Upper lobe of left lung (tissue), 6 donors: ENCODE measurements at regions not wholly inside any gene's neighbourhood (a gene's known extent, or its start where the extent isn't known, plus 50 kb on each side); places are given as distances from the start of the nearest gene placed in this dataset.
A peak's percentile ranks its signal among the peaks of the same experiment; 100 is the strongest.

Experiments used
- ATAC-seq, 2 donors: fragments of 200-7000 bp; cut with Tn5 transposase; one replicate each; pipeline ENCODE4 v1.9.1; 2022; ENCODE audit warnings: mild to moderate bottlenecking in 2 of 2, moderate library complexity in 2 of 2; ENCODE audit not compliant: low FRiP score in 2 of 2
- DNase-seq, 2 donors: peaks; one replicate each; pipeline ENCODE4 v3.0.0-alpha.2; 2019 to 2020
- H3K27ac ChIP-seq, 4 donors: fragments of 200-600 bp; sonication (generic); one replicate each; pipeline ENCODE4 v1.5.1; 2016 to 2019
- H3K27me3 ChIP-seq, 4 donors: fragments of 200-600 bp; sonication (generic); one replicate each; pipeline ENCODE4 v1.5.1; 2017 to 2019
- H3K36me3 ChIP-seq, 4 donors: fragments of 200-600 bp; sonication (generic); one replicate each; pipeline ENCODE4 v1.5.1; 2016 to 2019
- H3K4me1 ChIP-seq, 4 donors: fragments of 200-600 bp; sonication (generic); one replicate each; pipeline ENCODE4 v1.5.1; 2018 to 2019
- H3K4me3 ChIP-seq, 4 donors: fragments of 200-600 bp; sonication (generic); one replicate each; pipeline ENCODE4 v1.5.1; 2017 to 2019; ENCODE audit warnings: mild to moderate bottlenecking in 2 of 4, moderate library complexity in 1 of 4
- H3K9me3 ChIP-seq, 4 donors: fragments of 200-600 bp; sonication (generic); one replicate each; pipeline ENCODE4 v1.5.1; 2018 to 2019
- EP300 ChIP-seq, 4 donors: sonication (generic); formaldehyde crosslinking; IDR thresholded peaks; one replicate each; pipeline ENCODE4 v1.5.1; 2017; ENCODE audit warnings: antibody characterized with exemption in 4 of 4, control low read depth in 2 of 4
- POLR2A ChIP-seq, 4 donors: fragments of 450-650 bp; IDR thresholded peaks; one replicate each; pipeline ENCODE4 v1.5.1; 2016 to 2017; ENCODE audit warnings: antibody characterized with exemption in 4 of 4, mild to moderate bottlenecking in 2 of 4
- POLR2AphosphoS5 ChIP-seq, 2 donors: sonication (generic); formaldehyde crosslinking; IDR thresholded peaks; one replicate each; pipeline ENCODE4 v1.5.1; 2017; ENCODE audit warnings: antibody characterized with exemption in 2 of 2
- WGBS, 2 donors: methylation state at CpG; one replicate each; pipeline ENCODE4 v1.1.5; 2017 to 2018; 5-methylcytosine and 5-hydroxymethylcytosine counted together
- TF ChIP-seq, protein P1 (sequence below), 6 experiments: fragments of 450-650 bp in 4 of 6; fragments of 200-600 bp in 2 of 6; sonication (generic) in 2 of 6; IDR thresholded peaks; one replicate each; pipeline ENCODE4 v1.5.1; 2016 to 2019; ENCODE audit warnings: antibody characterized with exemption in 6 of 6
- donor health status: DM: no; HTN: no; CAD: no; lungs with moderate emphysema.
- donor health status: DM: no; HTN: yes; CAD: no; lungs with severe emphysema.

DNA sequence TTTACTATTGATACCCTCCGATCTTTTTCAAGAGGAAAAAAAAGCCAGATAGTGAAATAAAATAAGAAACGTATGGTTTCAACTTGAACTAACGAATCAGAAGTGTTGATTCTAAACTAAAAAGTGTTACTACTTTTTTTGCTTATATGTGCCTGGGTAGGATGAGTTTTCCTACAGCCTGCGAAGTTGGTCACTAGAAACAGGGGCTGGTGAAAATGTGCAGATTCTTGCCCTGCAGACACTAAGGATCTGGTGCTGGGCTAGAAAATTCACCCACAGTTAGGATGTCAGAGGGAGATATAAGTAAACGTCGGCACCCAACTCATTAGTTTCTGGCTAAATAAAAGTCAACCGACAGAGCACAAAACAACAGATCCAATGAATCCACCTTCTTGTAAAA lies 298.7 kb upstream of the NFE2L3 start:
- Histone ChIP-seq H3K9me3 (peaks cover 0 to 3% (median 0%) of the 10 kb centered on the region in 4 donors), H3K4me3 (no peak overlapping the region), H3K27me3 (peaks cover 0 to 65% (median 30%) of the 10 kb centered on the region in 4 donors), H3K36me3 (no peaks in the 10 kb centered on the region), H3K27ac (peak overlapping the region in 1 of 4 donors; percentile 25), H3K4me1 (peaks cover 15 to 46% (median 29%) of the 10 kb centered on the region in 4 donors)
- 59 to 63% methylated on average over 7 of the region's 7 CpGs for WGBS, 2 donors
- DNase-seq, result no peak
- TF ChIP-seq EP300 (IDR thresholded peaks at IDR 0.05) (no peak), POLR2A (IDR thresholded peaks at IDR 0.05) (no peak), POLR2AphosphoS5 (IDR thresholded peaks at IDR 0.05) (no peak)
- TF ChIP-seq, protein P1, sequence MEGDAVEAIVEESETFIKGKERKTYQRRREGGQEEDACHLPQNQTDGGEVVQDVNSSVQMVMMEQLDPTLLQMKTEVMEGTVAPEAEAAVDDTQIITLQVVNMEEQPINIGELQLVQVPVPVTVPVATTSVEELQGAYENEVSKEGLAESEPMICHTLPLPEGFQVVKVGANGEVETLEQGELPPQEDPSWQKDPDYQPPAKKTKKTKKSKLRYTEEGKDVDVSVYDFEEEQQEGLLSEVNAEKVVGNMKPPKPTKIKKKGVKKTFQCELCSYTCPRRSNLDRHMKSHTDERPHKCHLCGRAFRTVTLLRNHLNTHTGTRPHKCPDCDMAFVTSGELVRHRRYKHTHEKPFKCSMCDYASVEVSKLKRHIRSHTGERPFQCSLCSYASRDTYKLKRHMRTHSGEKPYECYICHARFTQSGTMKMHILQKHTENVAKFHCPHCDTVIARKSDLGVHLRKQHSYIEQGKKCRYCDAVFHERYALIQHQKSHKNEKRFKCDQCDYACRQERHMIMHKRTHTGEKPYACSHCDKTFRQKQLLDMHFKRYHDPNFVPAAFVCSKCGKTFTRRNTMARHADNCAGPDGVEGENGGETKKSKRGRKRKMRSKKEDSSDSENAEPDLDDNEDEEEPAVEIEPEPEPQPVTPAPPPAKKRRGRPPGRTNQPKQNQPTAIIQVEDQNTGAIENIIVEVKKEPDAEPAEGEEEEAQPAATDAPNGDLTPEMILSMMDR (IDR thresholded peaks at IDR 0.05), result no peak
- ATAC-seq, result no peak

DNA sequence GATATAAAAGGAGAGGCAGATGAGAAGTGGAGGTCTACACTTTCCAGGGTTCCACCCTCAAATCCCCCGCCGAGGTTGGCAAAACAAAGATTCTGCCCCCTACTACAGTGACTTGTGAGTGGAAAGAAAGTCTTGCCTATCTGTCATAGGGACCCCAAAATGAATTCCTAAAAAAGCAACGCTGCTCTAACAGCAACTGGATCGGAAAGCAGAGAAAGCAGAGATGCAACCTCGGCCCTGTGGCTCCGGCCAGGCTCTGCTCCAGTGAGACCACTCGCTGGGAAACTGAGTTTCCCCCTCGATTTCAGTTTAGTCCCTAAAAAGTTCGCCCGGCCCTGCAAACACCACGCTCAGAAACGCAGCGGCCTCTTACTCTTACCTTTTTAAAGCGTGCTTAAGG lies 297.9 kb upstream of the NFE2L3 start:
- DNase-seq (no peak), ATAC-seq (no peak)
- peaks cover 0 to 3% (median 0%) of the 10 kb centered on the region in 4 donors for H3K9me3 ChIP-seq
- TF ChIP-seq EP300 (IDR thresholded peaks at IDR 0.05) (no peak), POLR2A (IDR thresholded peaks at IDR 0.05) (no peak), POLR2AphosphoS5 (IDR thresholded peaks at IDR 0.05) (no peak)
- TF ChIP-seq, protein P1 (IDR thresholded peaks at IDR 0.05), result no peak
- H3K36me3 ChIP-seq, result no peaks in the 10 kb centered on the region
- H3K4me1 ChIP-seq, result peaks cover 15 to 46% (median 29%) of the 10 kb centered on the region in 4 donors
- peak overlapping the region in 1 of 4 donors; percentile 25 for H3K27ac ChIP-seq
- peaks cover 0 to 72% (median 34%) of the 10 kb centered on the region in 4 donors for H3K27me3 ChIP-seq
- H3K4me3 ChIP-seq, result no peak overlapping the region
- 34 to 36% methylated on average over 14 of the region's 14 CpGs for WGBS, 2 donors

DNA sequence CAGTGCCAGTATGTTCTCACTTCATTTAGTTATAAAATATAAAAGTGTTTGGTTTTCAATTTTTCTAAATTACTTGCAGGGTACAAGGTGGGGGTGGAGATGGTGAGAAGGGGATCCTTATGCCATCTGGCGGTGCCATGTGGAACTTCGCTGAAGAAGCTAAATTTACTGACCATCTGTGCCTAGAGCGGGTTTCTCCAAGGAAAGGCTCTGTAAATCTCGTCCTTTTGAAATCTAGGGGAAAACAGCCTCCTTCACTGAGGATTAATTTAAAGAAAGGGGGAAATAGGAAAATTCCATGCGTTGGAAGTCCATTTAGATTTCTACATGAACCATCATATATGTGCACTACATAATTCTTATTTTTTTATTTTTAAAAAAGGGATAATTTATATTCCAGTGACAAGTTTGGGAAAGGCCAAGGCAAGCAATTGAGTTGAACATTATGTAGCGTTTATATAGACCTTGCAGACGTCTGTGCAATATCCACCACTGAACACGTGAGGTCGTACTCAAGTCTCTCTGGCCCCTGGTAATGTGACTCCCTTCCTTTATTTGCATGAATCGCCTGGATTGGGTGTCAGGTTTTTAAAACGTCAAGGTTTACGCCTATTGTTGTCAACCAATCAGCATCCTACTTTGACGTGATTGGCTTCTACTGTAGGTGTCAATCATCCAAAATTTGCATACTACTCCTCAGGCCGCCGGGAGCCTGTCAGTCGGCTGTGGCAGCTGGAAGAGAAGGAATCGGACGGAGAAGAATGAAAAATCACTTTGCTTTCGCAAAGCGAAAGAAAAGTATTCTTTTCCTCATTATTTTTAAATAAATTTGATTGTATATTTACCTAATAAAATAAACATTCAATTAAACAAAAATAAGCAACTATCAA lies 297.1 kb upstream of the NFE2L3 start:
- no peak for DNase-seq
- ATAC-seq, result peak; percentile 1 to 13
- H3K4me1 ChIP-seq, result peaks cover 15 to 46% (median 29%) of the 10 kb centered on the region in 4 donors
- peaks cover 0 to 3% (median 0%) of the 10 kb centered on the region in 4 donors for H3K9me3 ChIP-seq
- peaks cover 0 to 80% (median 39%) of the 10 kb centered on the region in 4 donors for H3K27me3 ChIP-seq
- H3K4me3 ChIP-seq, result no peak overlapping the region
- H3K27ac ChIP-seq, result peak overlapping the region in 2 of 4 donors; percentile 13 to 69
- TF ChIP-seq POLR2A (IDR thresholded peaks at IDR 0.05) (peak in 1 of 4 donors; percentile 37), EP300 (IDR thresholded peaks at IDR 0.05) (no peak), POLR2AphosphoS5 (IDR thresholded peaks at IDR 0.05) (peak in 1 of 2 donors; percentile 70)
- TF ChIP-seq, protein P1 (IDR thresholded peaks at IDR 0.05), result peak; percentile 16 to 53 (median 41)
- no peaks in the 10 kb centered on the region for H3K36me3 ChIP-seq
- 7 to 9% methylated on average over 20 of the region's 20 CpGs for WGBS, 2 donors

DNA sequence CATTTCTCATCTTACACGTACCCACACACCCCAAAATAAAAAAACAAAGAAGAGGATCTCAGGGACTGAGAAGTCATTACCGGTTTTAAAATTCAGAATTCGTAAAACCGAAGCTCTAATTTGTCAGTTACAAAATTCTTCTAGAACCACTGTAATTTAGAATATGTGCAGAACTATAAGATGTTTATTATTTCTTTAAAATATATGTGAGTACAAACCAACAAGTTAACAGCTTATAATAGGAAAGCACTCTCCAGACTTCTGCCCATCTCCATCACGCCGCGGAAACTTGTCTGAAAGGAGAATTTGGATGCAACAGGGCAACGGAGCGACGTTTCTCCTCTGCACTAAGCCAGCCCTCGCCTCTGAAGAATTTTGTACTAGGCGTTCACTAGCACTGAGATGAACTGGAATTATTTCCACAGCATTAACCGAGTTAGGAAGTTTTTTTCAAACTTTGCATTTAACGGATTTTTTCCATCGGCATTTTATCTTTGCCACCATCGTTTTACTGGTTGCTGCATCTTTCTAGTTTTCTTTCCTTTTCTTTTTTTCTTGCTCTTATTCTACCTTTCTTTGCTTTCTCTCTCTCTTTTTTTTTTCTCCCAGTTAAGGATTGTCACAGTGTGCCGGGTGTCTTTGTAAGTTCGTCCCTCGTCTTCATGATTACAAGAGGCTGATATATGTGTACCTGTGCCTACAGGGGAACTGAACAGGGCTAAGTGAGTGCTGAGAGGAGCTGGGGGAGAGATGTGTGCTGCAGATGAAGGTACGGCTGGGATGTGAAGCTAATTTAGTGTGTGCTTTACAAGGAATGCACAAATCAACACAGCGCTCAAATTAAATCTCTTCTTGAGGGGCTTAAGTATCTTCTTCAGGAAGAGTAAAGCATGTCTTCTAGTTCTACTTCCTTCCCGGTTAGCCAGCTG lies 295.9 kb upstream of the NFE2L3 start:
- peaks cover 0 to 93% (median 46%) of the 10 kb centered on the region in 4 donors for H3K27me3 ChIP-seq
- peaks cover 15 to 38% (median 32%) of the 10 kb centered on the region in 4 donors for H3K4me1 ChIP-seq
- no peaks in the 10 kb centered on the region for H3K36me3 ChIP-seq
- ATAC-seq (no peak), DNase-seq (no peak)
- 23 to 25% methylated on average over 22 of the region's 22 CpGs for WGBS, 2 donors
- H3K9me3 ChIP-seq, result peaks cover 0 to 6% (median 2%) of the 10 kb centered on the region in 4 donors
- H3K4me3 ChIP-seq, result peak overlapping the region in 3 of 4 donors; percentile 33 to 45 (median 43)
- H3K27ac ChIP-seq, result peak overlapping the region; percentile 40 to 84 (median 72)
- TF ChIP-seq POLR2AphosphoS5 (IDR thresholded peaks at IDR 0.05), result no peak
- no peak for TF ChIP-seq EP300 (IDR thresholded peaks at IDR 0.05)
- no peak for TF ChIP-seq POLR2A (IDR thresholded peaks at IDR 0.05)
- TF ChIP-seq, protein P1 (IDR thresholded peaks at IDR 0.05), result no peak
